Vagina (tissue), 2 donors: ENCODE measurements at regions not wholly inside any gene's neighbourhood (a gene's known extent, or its start where the extent isn't known, plus 50 kb on each side); places are given as distances from the start of the nearest gene placed in this dataset.

Experiments used
- DNase-seq, 2 donors: peaks; one replicate each; pipeline ENCODE4 v3.0.0-alpha.2; 2017; ENCODE audit errors: extremely low spot score in 2 of 2
- H3K27ac ChIP-seq: fragments of 200-600 bp; sonication (generic); one replicate; pipeline ENCODE4 v1.5.1; 2019
- H3K27me3 ChIP-seq: fragments of 200-600 bp; sonication (generic); one replicate; pipeline ENCODE4 v1.5.1; 2019
- H3K36me3 ChIP-seq, 2 donors: fragments of 200-600 bp; sonication (generic); one replicate each; pipeline ENCODE4 v1.5.1; 2017 to 2019
- H3K4me1 ChIP-seq: fragments of 200-600 bp; sonication (generic); one replicate; pipeline ENCODE4 v1.5.1; 2019
- H3K4me3 ChIP-seq, 2 donors: fragments of 200-600 bp; sonication (generic); 1 replicate in 1 of 2; 2 replicates in 1 of 2; pipeline ENCODE4 v1.5.1; 2016 to 2019
- H3K9me3 ChIP-seq: fragments of 200-600 bp; sonication (generic); one replicate; pipeline ENCODE4 v1.5.1; 2019
- POLR2A ChIP-seq, 2 donors: fragments of 450-650 bp; IDR thresholded peaks; one replicate each; pipeline ENCODE4 v1.6.1; 2017; ENCODE audit warnings: antibody characterized with exemption in 2 of 2, mild to moderate bottlenecking in 2 of 2, moderate library complexity in 2 of 2
- POLR2AphosphoS5 ChIP-seq, 2 donors: sonication (generic); formaldehyde crosslinking; IDR thresholded peaks; one replicate each; pipeline ENCODE4 v1.9.0; 2017; ENCODE audit warnings: antibody characterized with exemption in 2 of 2, mild to moderate bottlenecking in 2 of 2, low read depth in 1 of 2; ENCODE audit not compliant: insufficient read depth in 1 of 2
- intact Hi-C: fragments of 100-400 bp; cut with DNase I; formaldehyde crosslinking; loops from one replicate; pipeline ENCODE4 v1.15.1; 2023
- TF ChIP-seq, protein P1 (sequence below), 3 experiments: fragments of 450-650 bp in 2 of 3; fragments of 200-600 bp in 1 of 3; sonication (generic) in 1 of 3; IDR thresholded peaks; one replicate each; pipeline ENCODE4 v1.5.1; 2017 to 2019; ENCODE audit warnings: antibody characterized with exemption in 3 of 3, mild to moderate bottlenecking in 2 of 3, moderate library complexity in 2 of 3

GRCh38 chr15:45743426-45744235, 108.8 kb downstream of the SQOR start:
- no peaks in the 10 kb centered on the region for H3K36me3 ChIP-seq
- H3K4me3 ChIP-seq: no peak overlapping the region
- H3K4me1 ChIP-seq: no peaks in the 10 kb centered on the region
- no peak overlapping the region for H3K27ac ChIP-seq
- TF ChIP-seq POLR2AphosphoS5 (IDR thresholded peaks at IDR 0.05; ENCODE audit: insufficient read depth in 1 of 2, low read depth in 1 of 2) (no peak), POLR2A (IDR thresholded peaks at IDR 0.05) (no peak)
- TF ChIP-seq, protein P1, sequence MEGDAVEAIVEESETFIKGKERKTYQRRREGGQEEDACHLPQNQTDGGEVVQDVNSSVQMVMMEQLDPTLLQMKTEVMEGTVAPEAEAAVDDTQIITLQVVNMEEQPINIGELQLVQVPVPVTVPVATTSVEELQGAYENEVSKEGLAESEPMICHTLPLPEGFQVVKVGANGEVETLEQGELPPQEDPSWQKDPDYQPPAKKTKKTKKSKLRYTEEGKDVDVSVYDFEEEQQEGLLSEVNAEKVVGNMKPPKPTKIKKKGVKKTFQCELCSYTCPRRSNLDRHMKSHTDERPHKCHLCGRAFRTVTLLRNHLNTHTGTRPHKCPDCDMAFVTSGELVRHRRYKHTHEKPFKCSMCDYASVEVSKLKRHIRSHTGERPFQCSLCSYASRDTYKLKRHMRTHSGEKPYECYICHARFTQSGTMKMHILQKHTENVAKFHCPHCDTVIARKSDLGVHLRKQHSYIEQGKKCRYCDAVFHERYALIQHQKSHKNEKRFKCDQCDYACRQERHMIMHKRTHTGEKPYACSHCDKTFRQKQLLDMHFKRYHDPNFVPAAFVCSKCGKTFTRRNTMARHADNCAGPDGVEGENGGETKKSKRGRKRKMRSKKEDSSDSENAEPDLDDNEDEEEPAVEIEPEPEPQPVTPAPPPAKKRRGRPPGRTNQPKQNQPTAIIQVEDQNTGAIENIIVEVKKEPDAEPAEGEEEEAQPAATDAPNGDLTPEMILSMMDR (IDR thresholded peaks at IDR 0.05): no peak
- no peaks in the 10 kb centered on the region for H3K9me3 ChIP-seq
- H3K27me3 ChIP-seq: no peaks in the 10 kb centered on the region
- intact Hi-C loops: no loop called here
- no peak for DNase-seq

GRCh38 chr15:45744236-45744589, 109.4 kb downstream of the SQOR start:
- no peak for DNase-seq
- Histone ChIP-seq H3K27ac (no peak overlapping the region), H3K4me1 (no peaks in the 10 kb centered on the region), H3K27me3 (no peaks in the 10 kb centered on the region), H3K36me3 (no peaks in the 10 kb centered on the region), H3K9me3 (no peaks in the 10 kb centered on the region), H3K4me3 (no peak overlapping the region)
- intact Hi-C loops: no loop called here
- TF ChIP-seq, protein P1 (IDR thresholded peaks at IDR 0.05): no peak
- TF ChIP-seq POLR2A (IDR thresholded peaks at IDR 0.05) (no peak), POLR2AphosphoS5 (IDR thresholded peaks at IDR 0.05; ENCODE audit: insufficient read depth in 1 of 2, low read depth in 1 of 2) (no peak)

DNA sequence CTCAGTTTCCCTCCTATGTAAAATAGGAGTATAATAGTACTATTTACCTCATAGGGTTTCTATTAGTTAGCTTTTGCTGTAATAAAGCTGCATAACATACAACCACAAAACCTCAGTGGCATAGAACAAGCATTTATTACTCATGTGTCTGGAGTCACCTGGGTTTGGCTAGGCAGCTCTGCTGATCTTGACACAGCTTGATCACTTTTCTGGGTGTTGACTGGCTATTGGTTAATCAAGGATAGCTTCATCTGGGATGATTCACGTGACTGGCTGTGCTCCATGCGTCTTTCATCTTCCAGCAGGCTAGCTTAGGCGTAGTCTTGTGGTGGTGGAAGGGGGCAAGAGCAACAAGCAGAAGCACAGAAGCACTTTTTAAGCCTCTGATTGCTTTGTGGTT, 112.6 kb downstream of the SQOR start:
- Histone ChIP-seq H3K4me1 (no peaks in the 10 kb centered on the region), H3K9me3 (no peaks in the 10 kb centered on the region), H3K27me3 (no peaks in the 10 kb centered on the region), H3K27ac (no peak overlapping the region), H3K4me3 (no peak overlapping the region), H3K36me3 (no peaks in the 10 kb centered on the region)
- intact Hi-C loops: no loop called here
- TF ChIP-seq POLR2A (IDR thresholded peaks at IDR 0.05) (no peak), POLR2AphosphoS5 (IDR thresholded peaks at IDR 0.05; ENCODE audit: insufficient read depth in 1 of 2, low read depth in 1 of 2) (no peak)
- TF ChIP-seq, protein P1 (IDR thresholded peaks at IDR 0.05): no peak
- no peak for DNase-seq

DNA sequence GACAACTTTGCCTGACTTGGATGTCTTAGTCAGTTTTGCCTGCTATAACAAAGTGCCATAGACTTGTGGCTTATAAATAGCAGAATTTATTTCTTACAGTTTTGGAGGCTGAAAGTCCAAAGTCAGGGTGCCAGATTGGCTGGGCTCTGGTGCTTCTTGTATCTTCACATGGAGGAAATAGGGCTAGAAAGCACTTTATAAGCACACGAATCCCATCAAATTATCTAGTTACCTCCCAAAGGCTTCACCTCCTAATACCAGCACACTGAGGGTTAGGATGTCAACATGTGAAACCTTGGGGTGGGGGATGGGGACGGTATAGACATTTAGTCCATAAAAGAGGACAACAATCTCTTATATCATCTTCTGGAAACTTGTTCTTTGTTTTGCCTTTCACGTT, 116.8 kb downstream of the SQOR start:
- Histone ChIP-seq H3K36me3 (no peaks in the 10 kb centered on the region), H3K9me3 (no peaks in the 10 kb centered on the region), H3K4me3 (no peak overlapping the region), H3K27ac (no peak overlapping the region), H3K4me1 (no peaks in the 10 kb centered on the region), H3K27me3 (no peaks in the 10 kb centered on the region)
- DNase-seq: no peak
- TF ChIP-seq POLR2A (IDR thresholded peaks at IDR 0.05): no peak
- TF ChIP-seq, protein P1 (IDR thresholded peaks at IDR 0.05): no peak
- no peak for TF ChIP-seq POLR2AphosphoS5 (IDR thresholded peaks at IDR 0.05; ENCODE audit: insufficient read depth in 1 of 2, low read depth in 1 of 2)
- intact Hi-C loops: no loop called here

- no peaks in the 10 kb centered on the region for H3K36me3 ChIP-seq
- no peak overlapping the region for H3K27ac ChIP-seq
- H3K27me3 ChIP-seq: no peaks in the 10 kb centered on the region
- no peak overlapping the region for H3K4me3 ChIP-seq
- no peaks in the 10 kb centered on the region for H3K9me3 ChIP-seq
- H3K4me1 ChIP-seq: no peaks in the 10 kb centered on the region
- DNase-seq: no peak
- intact Hi-C loops: no loop called here
- TF ChIP-seq, protein P1 (IDR thresholded peaks at IDR 0.05): no peak
- TF ChIP-seq POLR2A (IDR thresholded peaks at IDR 0.05) (no peak), POLR2AphosphoS5 (IDR thresholded peaks at IDR 0.05; ENCODE audit: insufficient read depth in 1 of 2, low read depth in 1 of 2) (no peak)
Measured at GRCh38 chr15:45759936-45760335, 125.1 kb downstream of the SQOR start.
